IMR-90 (cell line): ENCODE measurements at regions not wholly inside any gene's neighbourhood (a gene's known extent, or its start where the extent isn't known, plus 50 kb on each side); places are given as distances from the start of the nearest gene placed in this dataset.

Source experiments
- ATAC-seq: fragments of 200-7000 bp; cut with Tn5 transposase; 2 replicates; pipeline ENCODE4 v1.9.1; 2020; ENCODE audit warnings: low read depth, mild to moderate bottlenecking, moderate library complexity
- BruUV-seq: library from RNA; stranded (reverse); fragments of 400-500 nt; replicated peaks from 2 replicates; lab custom pipeline; 2021; lab: Mats Ljungman, UMichigan
- CTCF ChIA-PET: fragments of 300-600 bp; formaldehyde crosslinking; extraction: SDS; loops from one replicate; lab custom pipeline; 2021; ENCODE audit warnings: antibody characterized with exemption; lab: Yijun Ruan, JAX
- POLR2A ChIA-PET: fragments of 300-600 bp; sonication (Branson Sonifier 250); formaldehyde crosslinking; loops from one replicate; lab custom pipeline; 2022; ENCODE audit warnings: antibody characterized with exemption; ENCODE audit not compliant: unreplicated experiment; lab: Charles Lee
- DNase-seq: peaks from one replicate; pipeline ENCODE4 v3.0.0; 2013
- H2AFZ ChIP-seq: replicated peaks from 2 replicates; pipeline ENCODE3; 2013; ENCODE audit warnings: low read length, mild to moderate bottlenecking; ENCODE audit not compliant: poor library complexity
- H2AK5ac ChIP-seq: 2 replicates; pipeline ENCODE4 v1.6.1; 2013; ENCODE audit warnings: low read depth, low read length, inconsistent platforms
- H2AK9ac ChIP-seq: replicated peaks from 2 replicates; pipeline ENCODE3; 2013; ENCODE audit warnings: mild to moderate bottlenecking, low read depth, low read length, moderate library complexity; ENCODE audit not compliant: poor library complexity
- H2BK120ac ChIP-seq: 2 replicates; pipeline ENCODE4 v1.6.1; 2013; ENCODE audit warnings: low read depth, low read length, inconsistent platforms
- H2BK15ac ChIP-seq: 3 replicates; pipeline ENCODE4 v1.6.1; 2013; ENCODE audit warnings: low read depth, low read length, inconsistent platforms
- H2BK20ac ChIP-seq: 2 replicates; pipeline ENCODE4 v1.6.1; 2013; ENCODE audit warnings: low read depth, mild to moderate bottlenecking, inconsistent platforms, low read length, moderate library complexity
- H2BK5ac ChIP-seq: 2 replicates; pipeline ENCODE4 v1.6.1; 2013; ENCODE audit warnings: mild to moderate bottlenecking, low read depth, low read length, inconsistent platforms; ENCODE audit not compliant: poor library complexity, severe bottlenecking
- H3K14ac ChIP-seq: replicated peaks from 2 replicates; pipeline ENCODE4 v1.6.1; 2013; ENCODE audit warnings: low read depth, low read length, inconsistent platforms
- H3K18ac ChIP-seq: 2 replicates; pipeline ENCODE4 v1.6.1; 2013; ENCODE audit warnings: low read depth, low read length, control low read depth
- H3K23ac ChIP-seq: 2 replicates; pipeline ENCODE4 v1.6.1; 2013; ENCODE audit warnings: low read depth, low read length, inconsistent platforms
- H3K27ac ChIP-seq: 2 replicates; pipeline ENCODE4 v1.5.1; 2013; ENCODE audit warnings: mild to moderate bottlenecking, control low read depth, low read length; ENCODE audit not compliant: insufficient read depth
- H3K27me3 ChIP-seq: 2 replicates; pipeline ENCODE4 v1.6.1; 2013; ENCODE audit warnings: low read length; ENCODE audit not compliant: control insufficient read depth, insufficient read depth
- H3K36me3 ChIP-seq: 2 replicates; pipeline ENCODE4 v1.6.1; 2013; ENCODE audit warnings: low read length, mixed read lengths; ENCODE audit not compliant: control insufficient read depth, insufficient read depth
- H3K4ac ChIP-seq: 2 replicates; pipeline ENCODE4 v1.6.1; 2013; ENCODE audit warnings: low read depth, low read length, inconsistent platforms
- H3K4me1 ChIP-seq: 2 replicates; pipeline ENCODE4 v1.6.1; 2013; ENCODE audit warnings: low read length, mixed read lengths; ENCODE audit not compliant: control insufficient read depth, insufficient read depth
- H3K4me2 ChIP-seq: 2 replicates; pipeline ENCODE4 v1.6.1; 2013; ENCODE audit warnings: low read depth, mild to moderate bottlenecking, control low read depth, low read length, moderate library complexity
- H3K4me3 ChIP-seq: 2 replicates; pipeline ENCODE4 v1.5.1; 2013; ENCODE audit warnings: low read depth, mild to moderate bottlenecking, control low read depth, low read length, moderate library complexity; ENCODE audit not compliant: insufficient read depth
- H3K56ac ChIP-seq: 2 replicates; pipeline ENCODE4 v1.6.1; 2013; ENCODE audit warnings: low read length, inconsistent platforms; ENCODE audit not compliant: insufficient read depth; ENCODE audit errors: extremely low read depth
- H3K79me1 ChIP-seq, 2 experiments: 2 replicates each; pipeline ENCODE4 v1.6.1; 2013; ENCODE audit warnings: low read length in 2 of 2, inconsistent platforms in 1 of 2, low read depth in 1 of 2
- H3K9ac ChIP-seq: 2 replicates; pipeline ENCODE4 v1.6.1; 2013; ENCODE audit warnings: low read depth, low read length, control low read depth
- H3K9me1 ChIP-seq: 2 replicates; pipeline ENCODE4 v1.6.1; 2013; ENCODE audit warnings: low read length, inconsistent platforms; ENCODE audit not compliant: insufficient read depth
- H3K9me3 ChIP-seq: 2 replicates; pipeline ENCODE4 v1.6.1; 2013; ENCODE audit warnings: low read length; ENCODE audit not compliant: control insufficient read depth, insufficient read depth
- H4K20me1 ChIP-seq: 2 replicates; pipeline ENCODE4 v1.6.1; 2013; ENCODE audit warnings: low read length, inconsistent platforms; ENCODE audit not compliant: insufficient read depth
- H4K5ac ChIP-seq: 2 replicates; pipeline ENCODE4 v1.6.1; 2013; ENCODE audit warnings: mild to moderate bottlenecking, low read depth, low read length, control low read depth
- H4K8ac ChIP-seq, 2 experiments: 2 replicates each; pipeline ENCODE4 v1.6.1; 2013; ENCODE audit warnings: low read depth in 2 of 2, low read length in 2 of 2, control low read depth in 1 of 2, inconsistent platforms in 1 of 2
- H4K91ac ChIP-seq: 2 replicates; pipeline ENCODE4 v1.6.1; 2013; ENCODE audit warnings: low read depth, low read length, inconsistent platforms; ENCODE audit not compliant: insufficient read depth
- BHLHE40 ChIP-seq: fragments of 150-350 bp; IDR thresholded peaks from 2 replicates; pipeline ENCODE4 v1.6.1; 2016; ENCODE audit warnings: mild to moderate bottlenecking, low read depth, low read length
- CEBPB ChIP-seq: IDR thresholded peaks from 2 replicates; pipeline ENCODE4 v1.6.1; 2012; ENCODE audit warnings: low read depth, low read length, improper control_type of control experiment
- MAFK ChIP-seq: IDR thresholded peaks from 2 replicates; pipeline ENCODE4 v1.6.1; 2012; ENCODE audit warnings: low read depth, low read length, improper control_type of control experiment
- MAZ ChIP-seq: IDR thresholded peaks from 2 replicates; pipeline ENCODE4 v1.6.1; 2012; ENCODE audit warnings: low read depth, mild to moderate bottlenecking, low read length, improper control_type of control experiment, moderate library complexity, borderline replicate concordance
- MXI1 ChIP-seq: IDR thresholded peaks from 2 replicates; pipeline ENCODE4 v1.6.1; 2012; ENCODE audit warnings: low read depth, mild to moderate bottlenecking, low read length, moderate library complexity, borderline replicate concordance
- NFE2L2 ChIP-seq: fragments of 150-350 bp; IDR thresholded peaks from 2 replicates; pipeline ENCODE4 v1.6.1; 2016; ENCODE audit warnings: low read depth, mild to moderate bottlenecking, low read length
- RFX5 ChIP-seq: IDR thresholded peaks from 2 replicates; pipeline ENCODE4 v1.8.0; 2012; ENCODE audit warnings: low read depth, mild to moderate bottlenecking, low read length, moderate library complexity
- SMC3 ChIP-seq: fragments of 150-350 bp; IDR thresholded peaks from 2 replicates; pipeline ENCODE4 v1.6.1; 2016; ENCODE audit warnings: low read depth, mild to moderate bottlenecking, antibody characterized with exemption, low read length, moderate library complexity
- WGBS, 2 experiments: methylation state at CpG; one replicate each; pipeline versions ENCODE4 v1.1.5 to v1.1.7; 2013; ENCODE audit warnings: missing lambda C conversion rate in 2 of 2; ENCODE audit not compliant: insufficient read length in 1 of 2; ENCODE audit errors: extremely low coverage in 2 of 2; 5-methylcytosine and 5-hydroxymethylcytosine counted together
- dilution Hi-C: fragments of 300-500 bp; cut with HindIII; formaldehyde crosslinking; loops from one replicate; pipeline ENCODE4 v1.14.3; 2018; ENCODE audit warnings: low sequenced_read_pairs; ENCODE audit not compliant: unreplicated experiment
- in situ Hi-C: fragments of 300-500 bp; cut with MboI; formaldehyde crosslinking; loops from 3 replicates; pipeline ENCODE4 v1.14.3; 2019; ENCODE audit warnings: low sequenced_read_pairs, inconsistent platforms, mixed read lengths
- intact Hi-C: fragments of 100-400 bp; cut with micrococcal nuclease; formaldehyde crosslinking; loops from 2 replicates; pipeline ENCODE4 v1.10.0; 2022
- TF ChIP-seq, protein P1 (sequence below): fragments of 150-350 bp; IDR thresholded peaks from 2 replicates; pipeline ENCODE4 v1.6.1; 2017; ENCODE audit warnings: mild to moderate bottlenecking, antibody characterized with exemption, low read length, low read depth
- TF ChIP-seq, protein P2 (sequence below): conservative IDR thresholded peaks from 2 replicates; pipeline ENCODE4 v1.5.1; 2012; ENCODE audit warnings: mild to moderate bottlenecking, low read depth, low read length, improper control_type of control experiment

DNA sequence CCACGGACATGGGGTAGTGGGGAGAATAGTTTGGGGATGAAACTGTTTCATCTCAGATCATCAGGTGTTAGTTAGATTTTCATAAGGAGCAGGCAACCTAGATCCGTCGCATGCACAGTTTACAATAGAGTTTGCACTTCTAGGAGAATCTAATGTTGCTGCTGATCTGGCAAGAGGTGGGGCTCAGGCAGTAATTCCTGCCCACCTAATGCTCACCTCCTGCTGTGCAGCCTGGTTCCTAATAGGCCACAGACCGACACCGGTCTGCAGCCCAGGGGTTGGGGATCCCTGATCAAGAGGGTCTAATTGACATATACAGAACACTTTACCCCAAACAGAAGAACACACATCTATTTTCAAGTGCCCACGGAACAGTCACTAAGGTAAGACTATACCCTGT lies 275.1 kb downstream of the PTPRU start:
- H3K9me3 ChIP-seq = no peaks in the 10 kb centered on the region
- H2BK5ac ChIP-seq = no peak overlapping the region
- no peak overlapping the region for H3K56ac ChIP-seq
- H2AK9ac ChIP-seq = no peak overlapping the region
- no peak overlapping the region for H3K4me2 ChIP-seq
- no peak overlapping the region for H2BK120ac ChIP-seq
- WGBS, 2 experiments = 33% methylated on average over 1 of the region's 6 CpGs; no CpG with 5 or more reads in 1 of the 2 experiments
- no peak overlapping the region for H2AK5ac ChIP-seq
- in situ Hi-C loops = loop anchor here (25.0 kb wide), 1 partner anchor 601 kb away; no protein-coding TSS in a partner anchor
- TF ChIP-seq, protein P1, sequence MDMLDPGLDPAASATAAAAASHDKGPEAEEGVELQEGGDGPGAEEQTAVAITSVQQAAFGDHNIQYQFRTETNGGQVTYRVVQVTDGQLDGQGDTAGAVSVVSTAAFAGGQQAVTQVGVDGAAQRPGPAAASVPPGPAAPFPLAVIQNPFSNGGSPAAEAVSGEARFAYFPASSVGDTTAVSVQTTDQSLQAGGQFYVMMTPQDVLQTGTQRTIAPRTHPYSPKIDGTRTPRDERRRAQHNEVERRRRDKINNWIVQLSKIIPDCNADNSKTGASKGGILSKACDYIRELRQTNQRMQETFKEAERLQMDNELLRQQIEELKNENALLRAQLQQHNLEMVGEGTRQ = no peak
- TF ChIP-seq CEBPB (no peak), BHLHE40 (no peak), MAZ (no peak), NFE2L2 (no peak), MXI1 (no peak), SMC3 (no peak), RFX5 (no peak), MAFK (no peak)
- TF ChIP-seq, protein P2, sequence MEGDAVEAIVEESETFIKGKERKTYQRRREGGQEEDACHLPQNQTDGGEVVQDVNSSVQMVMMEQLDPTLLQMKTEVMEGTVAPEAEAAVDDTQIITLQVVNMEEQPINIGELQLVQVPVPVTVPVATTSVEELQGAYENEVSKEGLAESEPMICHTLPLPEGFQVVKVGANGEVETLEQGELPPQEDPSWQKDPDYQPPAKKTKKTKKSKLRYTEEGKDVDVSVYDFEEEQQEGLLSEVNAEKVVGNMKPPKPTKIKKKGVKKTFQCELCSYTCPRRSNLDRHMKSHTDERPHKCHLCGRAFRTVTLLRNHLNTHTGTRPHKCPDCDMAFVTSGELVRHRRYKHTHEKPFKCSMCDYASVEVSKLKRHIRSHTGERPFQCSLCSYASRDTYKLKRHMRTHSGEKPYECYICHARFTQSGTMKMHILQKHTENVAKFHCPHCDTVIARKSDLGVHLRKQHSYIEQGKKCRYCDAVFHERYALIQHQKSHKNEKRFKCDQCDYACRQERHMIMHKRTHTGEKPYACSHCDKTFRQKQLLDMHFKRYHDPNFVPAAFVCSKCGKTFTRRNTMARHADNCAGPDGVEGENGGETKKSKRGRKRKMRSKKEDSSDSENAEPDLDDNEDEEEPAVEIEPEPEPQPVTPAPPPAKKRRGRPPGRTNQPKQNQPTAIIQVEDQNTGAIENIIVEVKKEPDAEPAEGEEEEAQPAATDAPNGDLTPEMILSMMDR = no peak
- no peak overlapping the region for H3K18ac ChIP-seq
- ChIA-PET CTCF (interaction anchor here (1.3 kb wide), 1 partner anchor 600 kb away, joined by 7 read pairs; no protein-coding TSS in a partner anchor), POLR2A (no interaction called here)
- no peaks in the 10 kb centered on the region for H4K20me1 ChIP-seq
- H3K79me1 ChIP-seq = no peaks in the 10 kb centered on the region
- no TSS peak for BruUV-seq
- peaks cover 6% of the 10 kb centered on the region for H3K27me3 ChIP-seq
- H2BK20ac ChIP-seq = no peak overlapping the region
- no peak overlapping the region for H4K8ac ChIP-seq
- intact Hi-C loops = loop anchor here (5.0 to 10.0 kb wide), 2 partner anchors 191 to 573 kb away; no protein-coding TSS in a partner anchor
- H3K9ac ChIP-seq = no peak overlapping the region
- no peak overlapping the region for H3K14ac ChIP-seq
- dilution Hi-C loops = no loop called here
- no peak overlapping the region for H3K4me3 ChIP-seq
- H3K36me3 ChIP-seq = no peaks in the 10 kb centered on the region
- H4K91ac ChIP-seq = no peak overlapping the region
- H2AFZ ChIP-seq = no peak overlapping the region
- H4K5ac ChIP-seq = no peak overlapping the region
- DNase-seq = no peak
- H2BK15ac ChIP-seq = no peak overlapping the region
- H3K4ac ChIP-seq = no peak overlapping the region
- no peak overlapping the region for H3K23ac ChIP-seq
- no peak for ATAC-seq
- no peaks in the 10 kb centered on the region for H3K4me1 ChIP-seq
- H3K9me1 ChIP-seq = no peaks in the 10 kb centered on the region
- H3K27ac ChIP-seq = no peak overlapping the region
